ENCODE measurements at regions not wholly inside any gene's neighbourhood (a gene's known extent, or its start where the extent isn't known, plus 50 kb on each side); places are given as distances from the start of the nearest gene placed in this dataset.

GRCh38 chr18:78741381-78742217 lies 238.0 kb upstream of the SALL3 start:
- Histone ChIP-seq H3K4me1 (ENCODE audit: control insufficient read depth in 1 of 2, insufficient read depth in 2 of 2, low read length in 2 of 2) (no peaks in the 10 kb centered on the region), H3K79me2 (ENCODE audit: insufficient read depth, low read length) (no peaks in the 10 kb centered on the region), H3K4me3 (replicated peaks in 1 of 3; ENCODE audit: low read depth in 2 of 3, low read length in 3 of 3) (no peak overlapping the region), H3K27ac (ENCODE audit: low read depth in 1 of 2, low read length in 2 of 2) (no peak overlapping the region), H3K36me3 (replicated peaks in 1 of 2; ENCODE audit: control insufficient read depth in 1 of 2, insufficient read depth in 2 of 2, low read length in 2 of 2) (no peaks in the 10 kb centered on the region), H2AFZ (ENCODE audit: insufficient read depth, low read depth, low read length, poor library complexity, severe bottlenecking) (no peak overlapping the region), H4K20me1 (ENCODE audit: insufficient read depth, low read length) (no peaks in the 10 kb centered on the region), H3K9ac (ENCODE audit: insufficient read depth, low read length, poor library complexity, severe bottlenecking) (no peak overlapping the region), H3K4me2 (replicated peaks; ENCODE audit: extremely low read depth, low read length, poor library complexity, severe bottlenecking) (no peak overlapping the region), H3K9me3 (replicated peaks in 1 of 2; ENCODE audit: control insufficient read depth in 1 of 2, insufficient read depth in 1 of 2, low read length in 2 of 2) (no peaks in the 10 kb centered on the region), H3K27me3 (ENCODE audit: control insufficient read depth in 2 of 2, insufficient read depth in 2 of 2, low read length in 2 of 2) (no peaks in the 10 kb centered on the region)
- intact Hi-C loops (cut with micrococcal nuclease), result no loop called here
- H3K27ac Mint-ChIP-seq, result no peak overlapping the region
- peaks cover 0 to 6% (median 0%) of the 10 kb centered on the region in 3 donors for H3K27me3 Mint-ChIP-seq (ENCODE audit: low read depth in 3 of 3)
- TF ChIP-seq, protein P1, sequence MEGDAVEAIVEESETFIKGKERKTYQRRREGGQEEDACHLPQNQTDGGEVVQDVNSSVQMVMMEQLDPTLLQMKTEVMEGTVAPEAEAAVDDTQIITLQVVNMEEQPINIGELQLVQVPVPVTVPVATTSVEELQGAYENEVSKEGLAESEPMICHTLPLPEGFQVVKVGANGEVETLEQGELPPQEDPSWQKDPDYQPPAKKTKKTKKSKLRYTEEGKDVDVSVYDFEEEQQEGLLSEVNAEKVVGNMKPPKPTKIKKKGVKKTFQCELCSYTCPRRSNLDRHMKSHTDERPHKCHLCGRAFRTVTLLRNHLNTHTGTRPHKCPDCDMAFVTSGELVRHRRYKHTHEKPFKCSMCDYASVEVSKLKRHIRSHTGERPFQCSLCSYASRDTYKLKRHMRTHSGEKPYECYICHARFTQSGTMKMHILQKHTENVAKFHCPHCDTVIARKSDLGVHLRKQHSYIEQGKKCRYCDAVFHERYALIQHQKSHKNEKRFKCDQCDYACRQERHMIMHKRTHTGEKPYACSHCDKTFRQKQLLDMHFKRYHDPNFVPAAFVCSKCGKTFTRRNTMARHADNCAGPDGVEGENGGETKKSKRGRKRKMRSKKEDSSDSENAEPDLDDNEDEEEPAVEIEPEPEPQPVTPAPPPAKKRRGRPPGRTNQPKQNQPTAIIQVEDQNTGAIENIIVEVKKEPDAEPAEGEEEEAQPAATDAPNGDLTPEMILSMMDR (IDR thresholded peaks at IDR 0.05), result no peak
- H3K4me1 Mint-ChIP-seq, result no peaks in the 10 kb centered on the region
- H3K9me3 Mint-ChIP-seq, result peaks cover 0 to 3% (median 0%) of the 10 kb centered on the region in 7 donors
- no peaks in the 10 kb centered on the region for H3K36me3 Mint-ChIP-seq
- no peak overlapping the region for H3K4me3 Mint-ChIP-seq
- whole genome bisulfite sequencing (ENCODE audit: insufficient coverage), result 90% methylated on average over 30 of the region's 30 CpGs
- no peak for DNase-seq

GRCh38 chr18:78742218-78742745 lies 237.3 kb upstream of the SALL3 start:
- no peaks in the 10 kb centered on the region for H3K79me2 ChIP-seq (ENCODE audit: insufficient read depth, low read length)
- Mint-ChIP-seq H3K4me1 (no peaks in the 10 kb centered on the region), H3K9me3 (peaks cover 0 to 3% (median 0%) of the 10 kb centered on the region in 7 donors), H3K27me3 (ENCODE audit: low read depth in 3 of 3) (peaks cover 0 to 6% (median 4%) of the 10 kb centered on the region in 3 donors), H3K36me3 (no peaks in the 10 kb centered on the region), H3K4me3 (no peak overlapping the region), H3K27ac (no peak overlapping the region)
- no peak overlapping the region for H3K27ac ChIP-seq (ENCODE audit: low read depth in 1 of 2, low read length in 2 of 2)
- intact Hi-C loops (cut with micrococcal nuclease), result no loop called here
- no peak overlapping the region for H2AFZ ChIP-seq (ENCODE audit: insufficient read depth, low read depth, low read length, poor library complexity, severe bottlenecking)
- no peaks in the 10 kb centered on the region for H4K20me1 ChIP-seq (ENCODE audit: insufficient read depth, low read length)
- H3K9ac ChIP-seq (ENCODE audit: insufficient read depth, low read length, poor library complexity, severe bottlenecking), result no peak overlapping the region
- TF ChIP-seq, protein P1 (IDR thresholded peaks at IDR 0.05), result no peak
- no peaks in the 10 kb centered on the region for H3K27me3 ChIP-seq (ENCODE audit: control insufficient read depth in 2 of 2, insufficient read depth in 2 of 2, low read length in 2 of 2)
- no peaks in the 10 kb centered on the region for H3K9me3 ChIP-seq (replicated peaks in 1 of 2; ENCODE audit: control insufficient read depth in 1 of 2, insufficient read depth in 1 of 2, low read length in 2 of 2)
- H3K36me3 ChIP-seq (replicated peaks in 1 of 2; ENCODE audit: control insufficient read depth in 1 of 2, insufficient read depth in 2 of 2, low read length in 2 of 2), result no peaks in the 10 kb centered on the region
- H3K4me2 ChIP-seq (replicated peaks; ENCODE audit: extremely low read depth, low read length, poor library complexity, severe bottlenecking), result no peak overlapping the region
- DNase-seq, result no peak
- H3K4me1 ChIP-seq (ENCODE audit: control insufficient read depth in 1 of 2, insufficient read depth in 2 of 2, low read length in 2 of 2), result no peaks in the 10 kb centered on the region
- WGBS (ENCODE audit: insufficient coverage), result 98% methylated on average over 11 of the region's 11 CpGs
- no peak overlapping the region for H3K4me3 ChIP-seq (replicated peaks in 1 of 3; ENCODE audit: low read depth in 2 of 3, low read length in 3 of 3)
